D721Med (cell line): ENCODE measurements at regions not wholly inside any gene's neighbourhood (a gene's known extent, or its start where the extent isn't known, plus 50 kb on each side); places are given as distances from the start of the nearest gene placed in this dataset.

ENCODE experiments used
- DNase-seq: peaks from one replicate; pipeline ENCODE4 v3.0.0; 2011; ENCODE audit warnings: low spot score; ENCODE audit not compliant: insufficient read length
- FAIRE-seq: peaks from 2 replicates; lab custom pipeline; 2011; peaks lifted over from hg19 to GRCh38; lab: Jason Lieb, UNC
- CTCF ChIP-seq: IDR thresholded peaks from 2 replicates; pipeline ENCODE4 v1.5.1; 2012; ENCODE audit warnings: mild to moderate bottlenecking, control low read depth; ENCODE audit not compliant: insufficient read depth; ENCODE audit errors: missing control alignments

- DNase-seq: no peak
- no peak for FAIRE-seq
- no peak for TF ChIP-seq CTCF
These were observed 145.5 kb upstream of the SPRY2 start for GRCh38 chr13:80486402-80486801.

- DNase-seq (no peak), FAIRE-seq (no peak)
- no peak for TF ChIP-seq CTCF
These were observed 142.2 kb upstream of the SPRY2 start for GRCh38 chr13:80483157-80483556.

GRCh38 chr13:80481588-80481987 lies 140.7 kb upstream of the SPRY2 start:
- TF ChIP-seq CTCF: no peak
- FAIRE-seq: no peak
- no peak for DNase-seq

- TF ChIP-seq CTCF: no peak
- no peak for FAIRE-seq
- no peak for DNase-seq
These were observed 136.9 kb upstream of the SPRY2 start for GRCh38 chr13:80477661-80478443.

- DNase-seq (no peak), FAIRE-seq (no peak)
- TF ChIP-seq CTCF: no peak
These were observed 136.0 kb upstream of the SPRY2 start for GRCh38 chr13:80476953-80477352.

- FAIRE-seq (no peak), DNase-seq (no peak)
- no peak for TF ChIP-seq CTCF
These were observed 134.8 kb upstream of the SPRY2 start for GRCh38 chr13:80475718-80476117.

GRCh38 chr13:80473695-80474094 lies 132.8 kb upstream of the SPRY2 start:
- TF ChIP-seq CTCF: no peak
- FAIRE-seq (no peak), DNase-seq (no peak)
